ENCODE measurements at regions not wholly inside any gene's neighbourhood (a gene's known extent, or its start where the extent isn't known, plus 50 kb on each side); places are given as distances from the start of the nearest gene placed in this dataset.

DNA sequence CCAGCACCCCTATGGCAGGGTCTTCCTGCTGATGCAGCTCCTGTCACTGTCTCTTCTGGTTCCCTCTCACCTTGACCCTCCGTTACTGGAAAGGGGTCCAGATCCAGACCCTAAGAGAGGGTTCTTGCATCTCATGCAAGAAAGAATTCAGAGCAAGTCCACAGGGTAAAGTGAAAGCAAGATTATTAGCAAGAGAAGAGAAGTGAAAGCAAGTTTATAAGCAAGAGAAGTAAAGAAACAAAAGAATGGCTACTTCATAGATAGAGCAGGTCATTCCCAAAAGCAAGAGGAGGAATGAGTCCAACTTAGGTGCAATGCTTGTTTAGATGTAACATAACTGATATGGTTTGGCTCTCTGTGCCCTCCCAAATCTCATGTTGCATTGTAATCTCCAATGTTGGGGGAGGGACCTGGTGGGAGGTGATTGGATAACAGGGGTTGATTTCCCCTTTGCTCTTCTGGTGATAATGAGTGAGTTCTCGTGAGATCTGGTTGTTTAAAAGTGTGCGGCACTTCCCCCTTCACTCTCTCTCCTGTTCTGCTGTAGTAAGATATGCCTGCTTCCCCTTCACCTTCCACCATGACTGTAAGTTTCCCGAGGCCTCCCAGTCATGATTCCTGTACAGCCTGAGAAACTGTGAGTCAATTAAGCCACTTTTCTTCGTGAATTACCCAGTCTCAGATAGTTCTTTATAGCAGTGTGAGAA is 183.3 kb downstream of the MED10 start:
- H3K4me3 Mint-ChIP-seq = no peak overlapping the region
- peaks cover 14% of the 10 kb centered on the region for H3K9me3 Mint-ChIP-seq
- no peak for ATAC-seq
- no peaks in the 10 kb centered on the region for H3K36me3 Mint-ChIP-seq
- POLR2A ChIA-PET = no interaction called here
- CTCF ChIA-PET = interaction anchor here (0.6 kb wide), 1 partner anchor 183 kb away, joined by 3 read pairs; the partner anchor contains the start of gene MED10
- no peak overlapping the region for H3K27ac Mint-ChIP-seq
- peaks cover 21% of the 10 kb centered on the region for H3K4me1 Mint-ChIP-seq
- no peak for DNase-seq (ENCODE audit: low spot score)
- H3K27me3 Mint-ChIP-seq (ENCODE audit: low read depth) = peaks cover 2% of the 10 kb centered on the region; the same call in 1 of the 2 replicates
- TF ChIP-seq CREM (CRISPR knock-in tag; IDR thresholded peaks at IDR 0.05) (no peak), ZNF232 (CRISPR knock-in tag; IDR thresholded peaks at IDR 0.05) (no peak), ZNF512 (CRISPR knock-in tag; IDR thresholded peaks at IDR 0.05; ENCODE audit: borderline replicate concordance) (no peak), ATF6 (CRISPR knock-in tag; IDR thresholded peaks at IDR 0.05) (no peak), AR (CRISPR knock-in tag; IDR thresholded peaks at IDR 0.05) (no peak), ZNF121 (CRISPR knock-in tag; IDR thresholded peaks at IDR 0.05) (no peak), GABPB1 (CRISPR knock-in tag; IDR thresholded peaks at IDR 0.05) (no peak), JAZF1 (CRISPR knock-in tag; IDR thresholded peaks at IDR 0.05) (no peak), SMAD4 (CRISPR knock-in tag; IDR thresholded peaks at IDR 0.05) (no peak), NR1H2 (CRISPR knock-in tag; IDR thresholded peaks at IDR 0.05) (no peak), GTF2I (CRISPR knock-in tag; conservative IDR thresholded peaks at IDR 0.05) (no peak), SP1 (CRISPR knock-in tag; conservative IDR thresholded peaks at IDR 0.05) (no peak), TEAD1 (CRISPR knock-in tag; IDR thresholded peaks at IDR 0.05) (no peak), ZNF423 (CRISPR knock-in tag; IDR thresholded peaks at IDR 0.05) (no peak), FOXJ3 (CRISPR knock-in tag; IDR thresholded peaks at IDR 0.05; ENCODE audit: borderline replicate concordance) (no peak), NFE2L1 (CRISPR knock-in tag; IDR thresholded peaks at IDR 0.05) (no peak), SOX15 (CRISPR knock-in tag; IDR thresholded peaks at IDR 0.05) (no peak), ZMAT4 (CRISPR knock-in tag; IDR thresholded peaks at IDR 0.05) (no peak)
- TF ChIP-seq, protein P1, sequence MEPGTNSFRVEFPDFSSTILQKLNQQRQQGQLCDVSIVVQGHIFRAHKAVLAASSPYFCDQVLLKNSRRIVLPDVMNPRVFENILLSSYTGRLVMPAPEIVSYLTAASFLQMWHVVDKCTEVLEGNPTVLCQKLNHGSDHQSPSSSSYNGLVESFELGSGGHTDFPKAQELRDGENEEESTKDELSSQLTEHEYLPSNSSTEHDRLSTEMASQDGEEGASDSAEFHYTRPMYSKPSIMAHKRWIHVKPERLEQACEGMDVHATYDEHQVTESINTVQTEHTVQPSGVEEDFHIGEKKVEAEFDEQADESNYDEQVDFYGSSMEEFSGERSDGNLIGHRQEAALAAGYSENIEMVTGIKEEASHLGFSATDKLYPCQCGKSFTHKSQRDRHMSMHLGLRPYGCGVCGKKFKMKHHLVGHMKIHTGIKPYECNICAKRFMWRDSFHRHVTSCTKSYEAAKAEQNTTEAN (CRISPR knock-in tag; IDR thresholded peaks at IDR 0.05) = no peak
- TF ChIP-seq, protein P2, sequence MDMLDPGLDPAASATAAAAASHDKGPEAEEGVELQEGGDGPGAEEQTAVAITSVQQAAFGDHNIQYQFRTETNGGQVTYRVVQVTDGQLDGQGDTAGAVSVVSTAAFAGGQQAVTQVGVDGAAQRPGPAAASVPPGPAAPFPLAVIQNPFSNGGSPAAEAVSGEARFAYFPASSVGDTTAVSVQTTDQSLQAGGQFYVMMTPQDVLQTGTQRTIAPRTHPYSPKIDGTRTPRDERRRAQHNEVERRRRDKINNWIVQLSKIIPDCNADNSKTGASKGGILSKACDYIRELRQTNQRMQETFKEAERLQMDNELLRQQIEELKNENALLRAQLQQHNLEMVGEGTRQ (CRISPR knock-in tag; IDR thresholded peaks at IDR 0.05) = no peak
